ENCODE measurements at regions not wholly inside any gene's neighbourhood (a gene's known extent, or its start where the extent isn't known, plus 50 kb on each side); places are given as distances from the start of the nearest gene placed in this dataset.

DNA sequence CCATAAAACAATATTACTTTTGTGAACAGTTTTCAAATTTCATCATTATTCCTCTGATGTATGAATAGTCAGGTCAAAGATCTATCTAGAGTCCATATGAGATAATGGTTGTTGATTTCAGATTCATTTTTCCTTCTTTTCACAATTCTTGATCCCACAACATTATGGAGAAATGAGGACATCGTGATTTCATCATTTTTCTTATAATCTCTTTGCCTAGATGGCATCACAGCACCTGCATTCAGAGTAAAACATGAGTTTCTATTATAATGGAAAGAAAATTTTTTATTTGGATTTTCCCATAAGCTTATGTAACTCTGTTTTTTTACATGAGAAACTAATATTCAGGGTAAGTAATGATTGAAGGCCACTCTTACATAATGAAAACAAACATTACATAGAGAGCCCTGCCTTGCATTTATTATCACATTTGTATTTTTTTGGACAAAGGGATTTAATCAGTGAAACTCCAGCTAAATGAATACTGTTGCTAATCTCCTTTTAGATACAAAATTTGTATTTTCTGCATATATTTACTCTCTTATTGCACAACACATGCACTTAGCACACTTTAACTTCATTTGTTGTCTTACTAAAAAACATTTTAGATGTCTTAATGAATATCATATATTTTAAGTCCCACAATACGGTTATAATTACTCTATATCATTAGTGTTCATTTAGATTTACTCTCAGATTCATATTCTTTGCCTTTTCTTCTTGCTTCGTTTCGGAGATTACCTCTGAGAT, 188.4 kb upstream of the KYNU start:
- TF ChIP-seq CHD2 (IDR thresholded peaks at IDR 0.05; ENCODE audit: low read length), result no peak
- TF ChIP-seq, protein P1, sequence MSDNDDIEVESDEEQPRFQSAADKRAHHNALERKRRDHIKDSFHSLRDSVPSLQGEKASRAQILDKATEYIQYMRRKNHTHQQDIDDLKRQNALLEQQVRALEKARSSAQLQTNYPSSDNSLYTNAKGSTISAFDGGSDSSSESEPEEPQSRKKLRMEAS (IDR thresholded peaks at IDR 0.05), result no peak
- TF ChIP-seq, protein P2, sequence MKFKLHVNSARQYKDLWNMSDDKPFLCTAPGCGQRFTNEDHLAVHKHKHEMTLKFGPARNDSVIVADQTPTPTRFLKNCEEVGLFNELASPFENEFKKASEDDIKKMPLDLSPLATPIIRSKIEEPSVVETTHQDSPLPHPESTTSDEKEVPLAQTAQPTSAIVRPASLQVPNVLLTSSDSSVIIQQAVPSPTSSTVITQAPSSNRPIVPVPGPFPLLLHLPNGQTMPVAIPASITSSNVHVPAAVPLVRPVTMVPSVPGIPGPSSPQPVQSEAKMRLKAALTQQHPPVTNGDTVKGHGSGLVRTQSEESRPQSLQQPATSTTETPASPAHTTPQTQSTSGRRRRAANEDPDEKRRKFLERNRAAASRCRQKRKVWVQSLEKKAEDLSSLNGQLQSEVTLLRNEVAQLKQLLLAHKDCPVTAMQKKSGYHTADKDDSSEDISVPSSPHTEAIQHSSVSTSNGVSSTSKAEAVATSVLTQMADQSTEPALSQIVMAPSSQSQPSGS (IDR thresholded peaks at IDR 0.05; ENCODE audit: low read length), result no peak
- TF ChIP-seq SIN3A (conservative IDR thresholded peaks at IDR 0.05 in 1 of 2, IDR thresholded peaks at IDR 0.05 in 1 of 2; ENCODE audit: low read depth in 1 of 2, low read length in 2 of 2), result no peak
- TF ChIP-seq SIX5 (IDR thresholded peaks at IDR 0.05; ENCODE audit: low read depth, low read length), result no peak
- no peak for TF ChIP-seq SP1 (IDR thresholded peaks at IDR 0.05; ENCODE audit: low read depth, low read length)
- TF ChIP-seq GTF2F1 (IDR thresholded peaks at IDR 0.05; ENCODE audit: borderline replicate concordance, low read depth, low read length), result no peak

All from H1 (cell line).